GM12878 (cell line): ENCODE measurements at regions not wholly inside any gene's neighbourhood (a gene's known extent, or its start where the extent isn't known, plus 50 kb on each side); places are given as distances from the start of the nearest gene placed in this dataset.

Source experiments
- ATAC-seq: fragments of 200-7000 bp; cut with Tn5 transposase; 3 replicates; pipeline ENCODE4 v1.9.1; 2020; ENCODE audit warnings: mild to moderate bottlenecking, moderate library complexity
- BruUV-seq: library from RNA; stranded (reverse); fragments of 400-500 nt; replicated peaks from 2 replicates; lab custom pipeline; 2021; lab: Mats Ljungman, UMichigan
- CTCF ChIA-PET: fragments of 300-600 bp; sonication (Branson Sonifier 250); formaldehyde crosslinking; extraction: SDS; loops from one replicate; lab custom pipeline; 2021; ENCODE audit warnings: inconsistent platforms; lab: Yijun Ruan, JAX
- POLR2A ChIA-PET: fragments of 350-600 bp; formaldehyde crosslinking; extraction: SDS; loops from one replicate; lab custom pipeline; 2021; ENCODE audit warnings: inconsistent platforms; lab: Charles Lee
- RAD21 ChIA-PET: fragments of 300-600 bp; sonication (Branson Sonifier 250); formaldehyde crosslinking; loops from one replicate; lab custom pipeline; 2023; ENCODE audit warnings: antibody characterized with exemption; ENCODE audit not compliant: unreplicated experiment; lab: Charles Lee
- SMC1A ChIA-PET: fragments of 300-600 bp; sonication (Branson Sonifier 250); formaldehyde crosslinking; loops from one replicate; lab custom pipeline; 2023; ENCODE audit not compliant: unreplicated experiment, uncharacterized antibody; lab: Charles Lee
- DNase-seq: peaks from one replicate; pipeline ENCODE4 v3.0.0-alpha.2; 2011; ENCODE audit warnings: low read depth, low spot score
- FAIRE-seq: peaks from 3 replicates; lab custom pipeline; 2011; peaks lifted over from hg19 to GRCh38; lab: Jason Lieb, UNC
- H2AFZ ChIP-seq: 2 replicates; pipeline ENCODE4 v1.6.0; 2011; ENCODE audit warnings: low read depth, low read length, control low read depth; ENCODE audit not compliant: control insufficient read depth
- H3K27ac ChIP-seq: 2 replicates; pipeline ENCODE4 v1.5.1; 2011; ENCODE audit warnings: control low read depth; ENCODE audit not compliant: control insufficient read depth, insufficient read depth
- H3K27me3 ChIP-seq, 2 experiments: replicated peaks in 1 of 2; 2 replicates each; pipeline versions ENCODE4 v1.6.0 to v1.6.1; 2011; ENCODE audit warnings: low read length in 1 of 2; ENCODE audit not compliant: control insufficient read depth in 2 of 2, insufficient read depth in 2 of 2
- H3K36me3 ChIP-seq, 2 experiments: 2 replicates each; pipeline ENCODE4 v1.5.1; 2011; ENCODE audit warnings: low read length in 1 of 2; ENCODE audit not compliant: control insufficient read depth in 2 of 2, insufficient read depth in 2 of 2
- H3K4me1 ChIP-seq: 2 replicates; pipeline ENCODE4 v1.6.1; 2011; ENCODE audit warnings: mild to moderate bottlenecking, low read length, moderate library complexity, mixed read lengths; ENCODE audit not compliant: control insufficient read depth, insufficient read depth
- H3K4me2 ChIP-seq: 2 replicates; pipeline ENCODE4 v1.6.0; 2011; ENCODE audit warnings: control low read depth; ENCODE audit not compliant: control insufficient read depth, insufficient read depth
- H3K4me3 ChIP-seq: fragments of 200-600 bp; sonication (generic); 2 replicates; pipeline ENCODE4 v1.5.1; 2016
- H3K79me2 ChIP-seq: 2 replicates; pipeline ENCODE4 v1.6.0; 2011; ENCODE audit warnings: low read length; ENCODE audit not compliant: control insufficient read depth, insufficient read depth
- H3K9ac ChIP-seq: 2 replicates; pipeline ENCODE4 v1.8.0; 2011; ENCODE audit warnings: low read length, control low read depth, mixed read lengths; ENCODE audit not compliant: control insufficient read depth, insufficient read depth
- H3K9me3 ChIP-seq: replicated peaks from 3 replicates; pipeline ENCODE4 v1.5.1; 2011; ENCODE audit warnings: mild to moderate bottlenecking, low read length; ENCODE audit not compliant: control insufficient read depth, insufficient read depth
- H4K20me1 ChIP-seq: 2 replicates; pipeline ENCODE4 v1.6.0; 2011; ENCODE audit not compliant: control insufficient read depth, insufficient read depth
- BMI1 ChIP-seq: fragments of 450-650 bp; IDR thresholded peaks from 2 replicates; pipeline ENCODE4 v1.6.1; 2016; ENCODE audit warnings: mild to moderate bottlenecking, moderate library complexity, borderline replicate concordance
- ELK1 ChIP-seq: IDR thresholded peaks from 2 replicates; pipeline ENCODE4 v1.6.1; 2012; ENCODE audit warnings: low read depth, low read length, improper control_type of control experiment
- GATAD2B ChIP-seq: fragments of 450-650 bp; conservative IDR thresholded peaks from 2 replicates; pipeline ENCODE4 v1.6.1; 2017; ENCODE audit warnings: low read depth, mild to moderate bottlenecking, moderate library complexity
- IRF3 ChIP-seq: fragments of 450-650 bp; IDR thresholded peaks from 2 replicates; pipeline ENCODE4 v1.6.1; 2014; ENCODE audit warnings: mild to moderate bottlenecking
- NR2F1 ChIP-seq: fragments of 450-650 bp; conservative IDR thresholded peaks from 2 replicates; pipeline ENCODE4 v1.6.1; 2017; ENCODE audit warnings: mild to moderate bottlenecking
- RELA ChIP-seq: fragments of 450-650 bp; IDR thresholded peaks from 2 replicates; pipeline ENCODE4 v1.8.0; 2014; ENCODE audit warnings: borderline replicate concordance; ENCODE audit not compliant: partially characterized antibody
- TBL1XR1 ChIP-seq: IDR thresholded peaks from 2 replicates; pipeline ENCODE4 v1.6.1; 2012; ENCODE audit warnings: low read depth, low read length, improper control_type of control experiment
- WRNIP1 ChIP-seq: IDR thresholded peaks from 2 replicates; pipeline ENCODE4 v1.6.1; 2011; ENCODE audit warnings: low read depth, low read length, improper control_type of control experiment, borderline replicate concordance
- ZNF207 ChIP-seq: fragments of 450-650 bp; IDR thresholded peaks from 2 replicates; pipeline ENCODE4 v1.6.1; 2014; ENCODE audit warnings: antibody characterized with exemption, mild to moderate bottlenecking, borderline replicate concordance
- WGBS: methylation state at CpG from one replicate; pipeline ENCODE4 v1.1.6; 2016; ENCODE audit warnings: low lambda C conversion rate; ENCODE audit not compliant: insufficient replicate concordance, insufficient coverage; ENCODE audit errors: missing lambda C conversion rate; 5-methylcytosine and 5-hydroxymethylcytosine counted together
- in situ Hi-C: fragments of 300-500 bp; cut with MboI; formaldehyde crosslinking; loops from 9 replicates; pipeline ENCODE4 v1.14.3; 2018; ENCODE audit warnings: mixed read lengths
- intact Hi-C: fragments of 100-400 bp; cut with micrococcal nuclease; formaldehyde crosslinking; loops from one replicate; pipeline ENCODE4 v1.14.2; 2022; ENCODE audit not compliant: unreplicated experiment

GRCh38 chr2:180672377-180672776 is 308.0 kb upstream of the UBE2E3 start:
- Histone ChIP-seq H3K4me2 (no peak overlapping the region), H3K9me3 (no peaks in the 10 kb centered on the region), H4K20me1 (no peaks in the 10 kb centered on the region; the same call in 1 of the 2 replicates), H3K27ac (no peak overlapping the region), H3K27me3 (no peaks in the 10 kb centered on the region), H3K36me3 (no peaks in the 10 kb centered on the region), H3K4me1 (no peaks in the 10 kb centered on the region), H3K79me2 (no peaks in the 10 kb centered on the region), H3K9ac (no peak overlapping the region), H2AFZ (no peak overlapping the region), H3K4me3 (no peak overlapping the region)
- POLR2A ChIA-PET = no interaction called here
- DNase-seq (no peak), ATAC-seq (no peak), FAIRE-seq (no peak)
- intact Hi-C loops = no loop called here
- CTCF ChIA-PET = no interaction called here
- no peak for TF ChIP-seq GATAD2B
- no peak for TF ChIP-seq BMI1
- SMC1A ChIA-PET = interaction anchor here (0.7 kb wide), 1 partner anchor 241 kb away, joined by 4 read pairs; no protein-coding TSS in a partner anchor
- in situ Hi-C loops = no loop called here
- RAD21 ChIA-PET = no interaction called here
- 0% methylated on average over 1 of the region's 1 CpG for WGBS
- no TSS peak for BruUV-seq

- Histone ChIP-seq H3K4me2 (no peak overlapping the region), H3K4me3 (no peak overlapping the region), H3K36me3 (no peaks in the 10 kb centered on the region), H4K20me1 (no peaks in the 10 kb centered on the region; the same call in 1 of the 2 replicates), H3K9me3 (no peaks in the 10 kb centered on the region), H3K4me1 (no peaks in the 10 kb centered on the region), H3K9ac (no peak overlapping the region), H3K79me2 (no peaks in the 10 kb centered on the region), H3K27me3 (no peaks in the 10 kb centered on the region), H3K27ac (no peak overlapping the region), H2AFZ (no peak overlapping the region)
- 49% methylated on average over 4 of the region's 4 CpGs for WGBS
- intact Hi-C loops (no loop called here), in situ Hi-C loops (no loop called here)
- RAD21 ChIA-PET = interaction anchor here (0.6 kb wide), 1 partner anchor 464 kb away, joined by 4 read pairs; no protein-coding TSS in a partner anchor
- FAIRE-seq = no peak
- TF ChIP-seq ZNF207 (no peak), RELA (no peak), IRF3 (no peak), NR2F1 (no peak), WRNIP1 (no peak), ELK1 (no peak), TBL1XR1 (no peak)
- no TSS peak for BruUV-seq
- POLR2A ChIA-PET = no interaction called here
- CTCF ChIA-PET = no interaction called here
- ATAC-seq = no peak
- no peak for DNase-seq
- SMC1A ChIA-PET = interaction anchor here (1.4 kb wide), 1 partner anchor 12 kb away, joined by 3 read pairs; no protein-coding TSS in a partner anchor
Observed at GRCh38 chr2:180670302-180671003, 310.0 kb upstream of the UBE2E3 start.
